CD14-positive monocyte (primary cell): ENCODE measurements at regions not wholly inside any gene's neighbourhood (a gene's known extent, or its start where the extent isn't known, plus 50 kb on each side); places are given as distances from the start of the nearest gene placed in this dataset.
A peak's percentile ranks its signal among the peaks of the same experiment; 100 is the strongest.

ENCODE experiments used
- DNase-seq, 3 donors: peaks; one replicate each; pipeline ENCODE4 v3.0.0-alpha.2; 2011 to 2022
- H2AFZ ChIP-seq: 2 replicates; pipeline ENCODE4 v1.6.0; 2012; ENCODE audit warnings: mild to moderate bottlenecking, low read depth, low read length, inconsistent platforms; ENCODE audit not compliant: insufficient read depth, poor library complexity, severe bottlenecking
- H3K27ac ChIP-seq, 2 donors: 1 replicate in 1 of 2; 2 replicates in 1 of 2; pipeline ENCODE4 v1.5.1; 2012 to 2013; ENCODE audit warnings: low read length in 2 of 2, control low read depth in 1 of 2, inconsistent platforms in 1 of 2, low read depth in 1 of 2, mild to moderate bottlenecking in 1 of 2
- H3K27me3 ChIP-seq, 2 donors: one replicate each; pipeline versions ENCODE4 v1.6.0 to v1.6.1; 2011 to 2013; ENCODE audit warnings: low read length in 2 of 2; ENCODE audit not compliant: control insufficient read depth in 2 of 2, insufficient read depth in 2 of 2
- H3K36me3 ChIP-seq, 2 donors: replicated peaks in 1 of 2; 1 replicate in 1 of 2; 2 replicates in 1 of 2; pipeline versions ENCODE4 v1.5.1 to v1.6.1; 2012 to 2013; ENCODE audit warnings: low read length in 2 of 2, control low read depth in 1 of 2, inconsistent platforms in 1 of 2, mild to moderate bottlenecking in 1 of 2; ENCODE audit not compliant: insufficient read depth in 2 of 2, control insufficient read depth in 1 of 2
- H3K4me1 ChIP-seq, 2 donors: 1 replicate in 1 of 2; 2 replicates in 1 of 2; pipeline versions ENCODE4 v1.5.1 to v1.6.1; 2012 to 2013; ENCODE audit warnings: low read length in 2 of 2, control low read depth in 1 of 2, inconsistent platforms in 1 of 2, mild to moderate bottlenecking in 1 of 2, moderate library complexity in 1 of 2; ENCODE audit not compliant: insufficient read depth in 2 of 2, control insufficient read depth in 1 of 2
- H3K4me2 ChIP-seq: replicated peaks from 2 replicates; pipeline ENCODE3; 2012; ENCODE audit warnings: low read length, moderate library complexity, mild to moderate bottlenecking; ENCODE audit not compliant: poor library complexity, severe bottlenecking; ENCODE audit errors: extremely low read depth
- H3K4me3 ChIP-seq, 3 experiments: fragments of 200-600 bp in 1 of 3; sonication (generic) in 1 of 3; replicated peaks in 1 of 3; 1 replicate in 2 of 3; 2 replicates in 1 of 3; pipeline ENCODE4 v1.5.1; 2011 to 2013; ENCODE audit warnings: low read length in 3 of 3, mild to moderate bottlenecking in 3 of 3, control low read depth in 2 of 3, low read depth in 2 of 3, inconsistent platforms in 1 of 3, moderate library complexity in 1 of 3
- H3K79me2 ChIP-seq: 2 replicates; pipeline ENCODE4 v1.6.0; 2012; ENCODE audit warnings: mild to moderate bottlenecking, control low read depth, inconsistent platforms, low read length, moderate library complexity; ENCODE audit not compliant: insufficient read depth
- H3K9ac ChIP-seq: 2 replicates; pipeline ENCODE4 v1.6.0; 2017; ENCODE audit warnings: low read length, mild to moderate bottlenecking; ENCODE audit not compliant: insufficient read depth, poor library complexity, severe bottlenecking
- H3K9me3 ChIP-seq, 2 donors: replicated peaks in 1 of 2; 1 replicate in 1 of 2; 2 replicates in 1 of 2; pipeline versions ENCODE4 v1.5.1 to v1.6.1; 2012 to 2013; ENCODE audit warnings: low read length in 2 of 2, control low read depth in 1 of 2; ENCODE audit not compliant: control insufficient read depth in 1 of 2, insufficient read depth in 1 of 2
- H4K20me1 ChIP-seq: 2 replicates; pipeline ENCODE4 v1.6.0; 2012; ENCODE audit warnings: mild to moderate bottlenecking, low read length, control low read depth, moderate library complexity; ENCODE audit not compliant: insufficient read depth
- H3K27ac Mint-ChIP-seq, 7 donors: one replicate each; pipeline ENCODE4 v1.8.0; 2020; ENCODE audit warnings: mild to moderate bottlenecking in 7 of 7, mixed read lengths in 7 of 7, moderate library complexity in 6 of 7, inconsistent platforms in 2 of 7
- H3K27me3 Mint-ChIP-seq, 3 donors: one replicate each; pipeline ENCODE4 v1.8.0; 2021 to 2022; ENCODE audit warnings: low read depth in 3 of 3, mild to moderate bottlenecking in 3 of 3, mixed read lengths in 3 of 3, moderate library complexity in 3 of 3, inconsistent platforms in 1 of 3
- H3K36me3 Mint-ChIP-seq, 2 donors: one replicate each; pipeline ENCODE4 v1.8.0; 2020; ENCODE audit warnings: mixed read lengths in 2 of 2, inconsistent platforms in 1 of 2, mild to moderate bottlenecking in 1 of 2
- H3K4me1 Mint-ChIP-seq: one replicate; pipeline ENCODE4 v1.8.0; 2020; ENCODE audit warnings: mild to moderate bottlenecking, mixed read lengths
- H3K4me3 Mint-ChIP-seq, 2 donors: one replicate each; pipeline ENCODE4 v1.8.0; 2020; ENCODE audit warnings: mild to moderate bottlenecking in 2 of 2, mixed read lengths in 2 of 2, moderate library complexity in 1 of 2
- H3K9me3 Mint-ChIP-seq, 7 donors: one replicate each; pipeline ENCODE4 v1.8.0; 2020 to 2022; ENCODE audit warnings: mixed read lengths in 7 of 7, mild to moderate bottlenecking in 6 of 7, moderate library complexity in 6 of 7, inconsistent platforms in 2 of 7
- CTCF ChIP-seq: fragments of 200-600 bp; IDR thresholded peaks from one replicate; pipeline ENCODE4 v1.8.0; 2022; ENCODE audit warnings: antibody characterized with exemption, mild to moderate bottlenecking
- WGBS: methylation state at CpG from one replicate; pipeline ENCODE4 v1.1.5; 2013; ENCODE audit warnings: missing lambda C conversion rate; ENCODE audit not compliant: insufficient coverage; 5-methylcytosine and 5-hydroxymethylcytosine counted together
- intact Hi-C, 2 donors: fragments of 100-400 bp; cut with micrococcal nuclease; formaldehyde crosslinking; loops; one replicate each; pipeline versions ENCODE4 v1.15.0 to v1.15.1; 2023

DNA sequence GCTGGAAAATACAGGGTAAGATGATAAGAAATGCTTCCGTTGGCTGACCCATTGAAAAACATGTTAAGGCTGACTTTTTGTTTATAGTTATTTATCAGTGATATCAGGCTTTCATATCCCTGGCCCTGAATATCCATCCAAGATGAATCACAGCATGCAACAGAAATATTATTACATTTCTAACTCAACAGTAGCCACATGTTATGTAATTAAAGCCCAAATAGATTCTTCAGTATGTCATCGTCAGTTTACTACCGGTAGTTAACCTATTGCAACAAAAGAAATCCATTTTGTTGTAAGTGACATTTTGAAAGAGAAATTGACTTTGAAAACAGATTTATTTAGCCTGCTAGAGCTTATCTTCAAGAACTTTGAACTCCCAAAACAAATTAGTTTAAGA, 354.1 kb upstream of the CELF2 start:
- peak; percentile 4 to 9 (median 9) for DNase-seq
- peak overlapping the region in 1 of 2 donors; percentile 93 for H3K27ac ChIP-seq
- H3K4me3 ChIP-seq = peak overlapping the region in 1 of 3 experiments; percentile 65
- Mint-ChIP-seq H3K27ac (peak overlapping the region; percentile 87 to 99 (median 97)), H3K27me3 (no peaks in the 10 kb centered on the region), H3K36me3 (peaks cover 0 to 6% of the 10 kb centered on the region in 2 donors), H3K9me3 (peaks cover 0 to 5% (median 0%) of the 10 kb centered on the region in 7 donors), H3K4me3 (peak overlapping the region in 1 of 2 donors; percentile 79), H3K4me1 (peaks cover 42% of the 10 kb centered on the region)
- H3K36me3 ChIP-seq = no peaks in the 10 kb centered on the region
- H4K20me1 ChIP-seq = no peaks in the 10 kb centered on the region
- WGBS = no CpG with 5 or more reads among the region's 3 CpGs
- no peaks in the 10 kb centered on the region for H3K27me3 ChIP-seq
- H3K4me1 ChIP-seq = peaks cover 40 to 43% of the 10 kb centered on the region in 2 donors
- H3K9me3 ChIP-seq = no peaks in the 10 kb centered on the region
- intact Hi-C loops = no loop called here
- no peak for TF ChIP-seq CTCF
- no peaks in the 10 kb centered on the region for H3K79me2 ChIP-seq
- H3K9ac ChIP-seq = peak overlapping the region; percentile 46
- no peak overlapping the region for H2AFZ ChIP-seq
- peak overlapping the region; percentile 63 for H3K4me2 ChIP-seq

DNA sequence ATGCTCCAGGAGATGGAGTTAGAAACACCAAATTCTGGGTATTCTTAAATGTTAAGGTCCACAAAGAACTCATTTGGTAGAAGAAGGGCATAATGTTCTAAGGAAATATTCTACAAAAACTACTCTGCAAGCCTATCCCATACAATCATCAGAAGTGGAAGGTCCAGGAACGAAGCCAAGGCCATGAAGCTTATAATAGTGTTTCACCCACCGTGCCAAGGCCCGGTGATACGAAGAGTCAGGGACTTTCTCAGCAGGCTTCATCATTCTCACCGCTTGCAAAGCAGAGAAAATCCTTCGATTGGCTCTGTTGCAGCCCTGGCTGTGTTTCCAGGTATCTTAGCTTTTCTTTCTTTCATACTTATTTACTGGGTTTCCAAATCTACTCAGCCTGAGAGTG, 351.9 kb upstream of the CELF2 start:
- no peaks in the 10 kb centered on the region for H3K36me3 Mint-ChIP-seq
- Histone ChIP-seq H3K4me1 (peaks cover 37 to 40% of the 10 kb centered on the region in 2 donors), H4K20me1 (no peaks in the 10 kb centered on the region), H3K4me2 (no peak overlapping the region), H3K9ac (no peak overlapping the region), H2AFZ (no peak overlapping the region), H3K79me2 (no peaks in the 10 kb centered on the region), H3K27me3 (no peaks in the 10 kb centered on the region), H3K9me3 (no peaks in the 10 kb centered on the region), H3K4me3 (no peak overlapping the region), H3K36me3 (no peaks in the 10 kb centered on the region), H3K27ac (no peak overlapping the region)
- H3K4me3 Mint-ChIP-seq = no peak overlapping the region
- no peaks in the 10 kb centered on the region for H3K9me3 Mint-ChIP-seq
- DNase-seq = no peak
- no peaks in the 10 kb centered on the region for H3K27me3 Mint-ChIP-seq
- intact Hi-C loops = no loop called here
- no peak overlapping the region for H3K27ac Mint-ChIP-seq
- WGBS = 92% methylated on average over 5 of the region's 6 CpGs
- H3K4me1 Mint-ChIP-seq = peaks cover 40% of the 10 kb centered on the region
- TF ChIP-seq CTCF = no peak
